ENCODE measurements at regions not wholly inside any gene's neighbourhood (a gene's known extent, or its start where the extent isn't known, plus 50 kb on each side); places are given as distances from the start of the nearest gene placed in this dataset.

DNA sequence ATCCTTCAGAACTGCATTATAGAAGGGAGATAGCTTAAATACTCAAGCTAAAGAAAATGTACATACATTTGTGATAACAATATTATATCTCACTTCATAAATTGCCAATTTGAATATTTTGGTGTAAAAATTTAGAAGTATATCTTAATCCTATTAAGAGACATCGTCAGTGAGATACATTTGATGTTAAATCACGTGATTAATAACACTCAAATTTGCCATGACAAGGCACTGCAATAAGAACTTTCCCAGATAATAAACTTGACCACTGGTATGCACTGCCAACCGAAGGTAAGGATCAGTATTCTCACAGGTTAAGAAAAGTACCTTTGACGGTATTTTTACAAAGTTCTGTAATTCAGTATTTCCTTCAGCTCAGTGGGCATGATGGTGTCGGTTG lies 764.7 kb upstream of the FRG1 start:
- TF ChIP-seq POLR2A (IDR thresholded peaks at IDR 0.05): no peak
- TF ChIP-seq, protein P1, sequence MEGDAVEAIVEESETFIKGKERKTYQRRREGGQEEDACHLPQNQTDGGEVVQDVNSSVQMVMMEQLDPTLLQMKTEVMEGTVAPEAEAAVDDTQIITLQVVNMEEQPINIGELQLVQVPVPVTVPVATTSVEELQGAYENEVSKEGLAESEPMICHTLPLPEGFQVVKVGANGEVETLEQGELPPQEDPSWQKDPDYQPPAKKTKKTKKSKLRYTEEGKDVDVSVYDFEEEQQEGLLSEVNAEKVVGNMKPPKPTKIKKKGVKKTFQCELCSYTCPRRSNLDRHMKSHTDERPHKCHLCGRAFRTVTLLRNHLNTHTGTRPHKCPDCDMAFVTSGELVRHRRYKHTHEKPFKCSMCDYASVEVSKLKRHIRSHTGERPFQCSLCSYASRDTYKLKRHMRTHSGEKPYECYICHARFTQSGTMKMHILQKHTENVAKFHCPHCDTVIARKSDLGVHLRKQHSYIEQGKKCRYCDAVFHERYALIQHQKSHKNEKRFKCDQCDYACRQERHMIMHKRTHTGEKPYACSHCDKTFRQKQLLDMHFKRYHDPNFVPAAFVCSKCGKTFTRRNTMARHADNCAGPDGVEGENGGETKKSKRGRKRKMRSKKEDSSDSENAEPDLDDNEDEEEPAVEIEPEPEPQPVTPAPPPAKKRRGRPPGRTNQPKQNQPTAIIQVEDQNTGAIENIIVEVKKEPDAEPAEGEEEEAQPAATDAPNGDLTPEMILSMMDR (IDR thresholded peaks at IDR 0.05): no peak
- TF ChIP-seq POLR2AphosphoS5 (IDR thresholded peaks at IDR 0.05): no peak
